LNCAP (cell line): ENCODE measurements at regions not wholly inside any gene's neighbourhood (a gene's known extent, or its start where the extent isn't known, plus 50 kb on each side); places are given as distances from the start of the nearest gene placed in this dataset.

Experiments
- CTCF ChIP-seq: fragments of 450-650 bp; IDR thresholded peaks from 2 replicates; pipeline ENCODE4 v1.5.1; 2017; ENCODE audit warnings: mild to moderate bottlenecking

GRCh38 chr1:63119575-63120155 lies 202.7 kb upstream of the FOXD3 start:
- TF ChIP-seq CTCF, result no peak

GRCh38 chr1:63122079-63122478 lies 200.3 kb upstream of the FOXD3 start:
- TF ChIP-seq CTCF, result no peak

GRCh38 chr1:63124666-63125191 lies 197.6 kb upstream of the FOXD3 start:
- TF ChIP-seq CTCF, result no peak

- no peak for TF ChIP-seq CTCF
Measured at GRCh38 chr1:63126104-63126503, 196.3 kb upstream of the FOXD3 start.

- TF ChIP-seq CTCF, result no peak
Measured at GRCh38 chr1:63127376-63127775, 195.0 kb upstream of the FOXD3 start.

GRCh38 chr1:63128556-63128955 lies 193.8 kb upstream of the FOXD3 start:
- no peak for TF ChIP-seq CTCF

- no peak for TF ChIP-seq CTCF
Measured at GRCh38 chr1:63129184-63129583, 193.2 kb upstream of the FOXD3 start.

GRCh38 chr1:63129855-63130254 lies 192.5 kb upstream of the FOXD3 start:
- TF ChIP-seq CTCF, result no peak
